HTR-8/SVneo (cell line): ENCODE measurements at regions not wholly inside any gene's neighbourhood (a gene's known extent, or its start where the extent isn't known, plus 50 kb on each side); places are given as distances from the start of the nearest gene placed in this dataset.
"Not testable (repeated sequence)": the region's sequence is repeated elsewhere in the genome, so short reads cannot be mapped to it uniquely, and the experiment has no call there.

Experiments used
- DNase-seq: peaks from one replicate; pipeline ENCODE4 v3.0.0; 2011; ENCODE audit warnings: low spot score, mixed read lengths; ENCODE audit not compliant: insufficient read length
- FAIRE-seq: peaks from 2 replicates; lab custom pipeline; 2011; peaks lifted over from hg19 to GRCh38; lab: Jason Lieb, UNC

GRCh38 chr18:51563396-51563795 lies 365.9 kb upstream of the MEX3C start:
- FAIRE-seq = no peak
- no peak for DNase-seq

GRCh38 chr18:51568151-51568550 lies 370.7 kb upstream of the MEX3C start:
- FAIRE-seq (no peak), DNase-seq (no peak)

GRCh38 chr18:51569153-51569552 lies 371.7 kb upstream of the MEX3C start:
- DNase-seq (no peak), FAIRE-seq (no peak)

GRCh38 chr18:51569561-51569960 lies 372.1 kb upstream of the MEX3C start:
- FAIRE-seq = no peak

GRCh38 chr18:51570071-51570470 lies 372.6 kb upstream of the MEX3C start:
- FAIRE-seq, DNase-seq: not testable (repeated sequence)

More at GRCh38 chr18:51569561-51569960, 372.1 kb upstream of the MEX3C start:
- DNase-seq = no peak

- FAIRE-seq = not testable (repeated sequence)
Observed at GRCh38 chr18:51573886-51574285, 376.4 kb upstream of the MEX3C start.

GRCh38 chr18:51575171-51575570 lies 377.7 kb upstream of the MEX3C start:
- DNase-seq = no peak
- no peak for FAIRE-seq

More at GRCh38 chr18:51573886-51574285, 376.4 kb upstream of the MEX3C start:
- DNase-seq = not testable (repeated sequence)

GRCh38 chr18:51578406-51578980 lies 381.0 kb upstream of the MEX3C start:
- DNase-seq = no peak
- FAIRE-seq = no peak

- DNase-seq (no peak), FAIRE-seq (no peak)
Observed at GRCh38 chr18:51580580-51580979, 383.1 kb upstream of the MEX3C start.

GRCh38 chr18:51582551-51582950 lies 385.1 kb upstream of the MEX3C start:
- FAIRE-seq (no peak), DNase-seq (no peak)

GRCh38 chr18:51588616-51589015 lies 391.1 kb upstream of the MEX3C start:
- no peak for DNase-seq

GRCh38 chr18:51593931-51594330 lies 396.4 kb upstream of the MEX3C start:
- FAIRE-seq = no peak
- DNase-seq = no peak

More at GRCh38 chr18:51588616-51589015, 391.1 kb upstream of the MEX3C start:
- FAIRE-seq = no peak

GRCh38 chr18:51603111-51603510 lies 405.6 kb upstream of the MEX3C start:
- no peak for FAIRE-seq
- DNase-seq = no peak

- no peak for FAIRE-seq
- no peak for DNase-seq
Observed at GRCh38 chr18:51603551-51603950, 406.1 kb upstream of the MEX3C start.

GRCh38 chr18:51610481-51610880 lies 413.0 kb upstream of the MEX3C start:
- DNase-seq (no peak), FAIRE-seq (no peak)

GRCh38 chr18:51611326-51611725 lies 413.8 kb upstream of the MEX3C start:
- no peak for DNase-seq
- no peak for FAIRE-seq

GRCh38 chr18:51614033-51614432 lies 416.6 kb upstream of the MEX3C start:
- no peak for DNase-seq
- no peak for FAIRE-seq

- DNase-seq = no peak
- FAIRE-seq = no peak
Observed at GRCh38 chr18:51614967-51615571, 417.6 kb upstream of the MEX3C start.

GRCh38 chr18:51617167-51617566 lies 419.7 kb upstream of the MEX3C start:
- no peak for FAIRE-seq
- DNase-seq = no peak

- DNase-seq (no peak), FAIRE-seq (no peak)
Observed at GRCh38 chr18:51617572-51618260, 420.2 kb upstream of the MEX3C start.

GRCh38 chr18:51619283-51619682 lies 421.8 kb upstream of the MEX3C start:
- FAIRE-seq (no peak), DNase-seq (no peak)
